HL-60/S4 (cell line): ENCODE measurements at regions not wholly inside any gene's neighbourhood (a gene's known extent, or its start where the extent isn't known, plus 50 kb on each side); places are given as distances from the start of the nearest gene placed in this dataset.
"Not testable (repeated sequence)": the region's sequence is repeated elsewhere in the genome, so short reads cannot be mapped to it uniquely, and the experiment has no call there.

Experiments used
- in situ Hi-C: fragments of 300-500 bp; cut with MboI; formaldehyde crosslinking; loops from 2 replicates; pipeline ENCODE4 v1.14.3; 2022; ENCODE audit warnings: low sequenced_read_pairs

DNA sequence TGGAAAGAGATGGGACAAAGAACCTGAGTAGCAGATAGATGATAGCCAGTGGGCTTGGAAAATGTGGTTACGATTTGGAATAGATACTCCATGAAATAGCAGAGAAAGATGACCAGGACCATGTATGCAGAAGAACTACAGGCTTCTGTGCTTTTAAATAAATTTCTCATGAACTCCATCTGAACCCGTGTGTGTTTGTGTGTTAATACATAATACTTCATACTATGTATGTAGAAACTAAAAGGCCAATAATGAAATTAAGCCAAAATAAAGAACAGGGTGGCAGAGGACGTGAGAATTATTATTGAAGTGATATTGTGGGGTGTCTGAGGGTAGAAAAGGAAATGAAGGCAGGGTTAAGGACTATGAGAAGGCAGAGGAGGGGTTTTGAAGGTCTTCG, 385.1 kb upstream of the RPS23 start:
- in situ Hi-C loops, result no loop called here

DNA sequence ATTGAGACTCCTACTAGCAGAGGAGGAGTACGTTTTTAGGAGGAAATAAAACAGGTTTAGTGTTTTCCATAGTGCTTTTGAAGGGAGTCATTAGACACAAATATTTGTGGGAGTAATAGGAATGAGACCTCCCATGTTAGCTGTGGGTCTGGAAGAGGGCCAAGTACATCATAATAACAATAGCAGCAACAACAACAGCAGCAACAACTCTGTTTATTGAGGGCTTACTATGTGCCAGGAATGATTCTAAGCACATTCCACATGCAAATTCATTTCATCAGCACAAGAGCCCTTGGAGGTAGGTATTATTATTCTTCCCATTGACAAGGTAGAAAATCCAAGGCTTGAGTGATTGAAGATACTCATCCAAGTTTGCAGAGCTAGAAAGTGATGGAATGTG, 384.2 kb upstream of the RPS23 start:
- in situ Hi-C loops, result no loop called here

DNA sequence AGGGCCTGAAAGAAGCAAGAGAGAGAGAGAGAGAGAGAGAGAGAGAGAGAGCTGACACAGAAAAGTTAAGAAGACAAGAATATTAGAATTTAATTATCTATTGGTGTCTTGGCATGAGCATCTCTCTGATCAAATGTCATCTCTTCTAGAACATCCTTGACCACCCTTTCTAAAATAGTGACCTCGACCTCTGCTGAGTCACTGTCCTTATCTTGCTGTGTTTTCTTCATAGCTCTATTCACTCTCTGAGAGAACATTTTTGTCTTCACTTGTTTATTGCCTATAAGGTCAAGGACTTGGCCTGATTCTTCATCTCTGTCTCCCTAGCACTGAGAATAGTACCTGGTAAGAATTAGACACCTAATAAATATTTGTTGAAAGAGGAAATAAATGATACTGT, 383.8 kb upstream of the RPS23 start:
- in situ Hi-C loops, result no loop called here

DNA sequence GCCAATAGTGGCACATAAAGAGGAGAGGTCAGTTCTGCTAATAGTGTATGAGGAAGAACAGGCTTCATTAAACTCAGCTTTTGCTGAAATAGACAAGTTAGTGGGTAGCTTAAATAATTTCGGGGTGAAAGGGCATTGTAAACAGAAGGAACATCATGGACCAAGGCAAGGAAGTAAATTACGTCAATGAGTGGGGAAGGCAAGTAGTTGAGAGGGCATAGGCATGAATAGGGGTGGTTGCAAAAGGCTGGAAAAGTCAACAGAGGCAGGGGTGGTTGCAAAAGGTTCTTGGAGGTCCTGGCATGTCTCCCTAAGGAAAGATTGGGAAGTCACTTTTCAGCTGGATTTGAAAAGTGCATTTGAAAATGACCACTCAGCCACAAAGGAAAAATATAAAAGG, 383.3 kb upstream of the RPS23 start:
- in situ Hi-C loops, result no loop called here

DNA sequence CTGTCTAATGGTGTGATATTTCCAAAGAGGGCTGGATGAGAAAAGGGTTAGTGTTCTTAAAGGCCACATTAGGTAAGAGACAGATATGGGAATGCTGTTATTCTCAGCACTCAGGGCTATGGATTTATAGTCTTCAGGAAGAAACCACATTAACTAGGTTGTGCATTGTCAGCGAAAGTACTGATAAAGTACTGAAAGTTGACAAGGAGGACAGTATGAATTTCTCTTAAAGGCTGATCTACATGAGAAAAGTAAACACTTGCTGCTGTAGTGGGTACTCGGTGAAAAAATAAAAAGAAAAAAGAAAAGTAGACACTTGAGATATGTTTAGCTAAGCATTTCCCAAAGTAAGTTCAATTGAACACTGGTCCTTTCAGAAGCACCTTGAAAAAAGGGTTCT, 381.0 kb upstream of the RPS23 start:
- in situ Hi-C loops, result no loop called here

DNA sequence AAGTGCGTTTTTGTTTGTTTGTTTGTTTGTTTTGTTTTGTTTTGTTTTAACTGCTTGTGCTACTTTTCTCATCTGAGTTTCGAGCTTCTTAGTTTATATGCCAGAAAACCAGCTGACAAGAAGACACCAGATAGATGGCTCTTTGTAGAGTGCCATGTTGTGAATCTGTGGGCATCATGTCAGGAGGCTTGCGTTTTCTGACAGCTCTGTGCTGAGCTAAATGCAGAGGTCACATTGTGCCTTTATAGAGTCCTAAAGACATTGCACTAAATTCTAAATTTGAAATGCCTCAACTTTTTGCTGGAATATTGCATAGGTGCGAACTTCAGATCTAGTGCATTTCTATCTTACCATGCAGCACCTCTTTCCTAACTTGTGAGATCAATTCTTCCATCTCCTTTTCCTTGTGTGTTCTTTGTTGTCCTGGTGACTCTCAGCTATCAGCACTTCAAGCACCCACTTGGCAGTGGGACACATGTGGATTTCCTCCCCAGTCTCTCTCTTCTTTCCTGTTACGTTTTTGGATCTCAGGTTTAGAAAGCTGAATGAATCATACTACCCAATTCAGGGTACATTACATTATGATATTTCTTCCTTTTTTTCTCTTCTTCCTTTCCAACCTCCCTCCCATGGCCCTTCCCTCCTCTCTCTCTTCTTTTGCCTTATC, 379.0 kb upstream of the RPS23 start:
- in situ Hi-C loops, result no loop called here

DNA sequence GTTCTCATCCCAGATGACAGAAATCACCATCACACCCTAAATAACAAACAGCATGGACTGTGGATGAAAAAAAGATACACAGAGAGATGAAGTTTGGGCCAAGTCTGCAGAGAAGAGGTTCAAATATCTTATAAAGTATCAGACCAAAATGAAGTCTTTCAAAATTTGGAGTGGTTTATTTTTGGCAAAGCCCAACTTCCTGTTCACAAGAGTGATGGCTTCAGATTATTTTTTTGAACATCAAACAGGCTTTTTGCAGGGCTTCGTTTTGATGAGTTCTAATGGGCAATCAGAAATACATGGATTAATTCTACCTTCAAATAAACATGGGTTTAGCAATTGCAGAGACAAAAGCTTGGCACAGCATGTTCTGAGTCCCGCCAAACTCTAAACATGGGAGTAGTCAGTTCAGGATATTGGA, 378.2 kb upstream of the RPS23 start:
- in situ Hi-C loops, result no loop called here

DNA sequence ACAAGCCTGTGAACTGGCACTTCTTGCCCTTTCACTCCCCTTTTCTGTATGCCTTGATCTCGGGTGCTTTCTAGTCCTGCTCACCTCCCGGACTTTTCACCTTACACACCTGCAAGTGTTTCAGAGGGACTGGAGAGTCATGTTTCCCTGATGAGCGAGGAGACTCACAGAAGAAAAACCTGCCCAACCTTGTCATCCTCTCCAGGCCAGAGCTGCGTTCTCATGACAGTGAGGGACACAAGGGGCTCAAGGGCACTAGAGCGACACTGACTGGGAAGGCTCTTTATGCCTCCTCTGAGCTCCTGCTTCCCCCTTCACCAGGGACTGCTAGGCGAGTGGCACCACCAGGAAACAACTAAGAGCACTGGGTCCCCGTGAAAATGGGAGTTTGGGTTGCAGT, 376.9 kb upstream of the RPS23 start:
- in situ Hi-C loops, result no loop called here

DNA sequence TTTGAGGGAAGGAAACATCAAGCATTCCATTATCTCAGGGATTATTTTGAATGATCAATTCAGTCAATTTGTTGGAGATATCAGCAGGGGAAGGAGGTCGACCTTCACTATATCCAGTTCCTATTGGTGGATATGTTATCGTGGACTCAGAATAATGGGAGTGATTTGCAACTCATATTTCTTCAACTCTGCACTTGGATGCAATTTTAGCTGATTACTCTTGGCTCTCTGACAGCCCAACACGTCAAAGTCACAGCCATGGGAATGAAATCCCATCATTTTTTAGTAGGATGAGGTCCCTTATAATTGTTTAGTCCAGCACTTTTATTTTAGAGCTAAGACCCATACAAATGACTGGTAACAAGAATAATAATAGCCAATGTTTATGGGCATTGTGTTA, 371.8 kb upstream of the RPS23 start:
- in situ Hi-C loops, result no loop called here

DNA sequence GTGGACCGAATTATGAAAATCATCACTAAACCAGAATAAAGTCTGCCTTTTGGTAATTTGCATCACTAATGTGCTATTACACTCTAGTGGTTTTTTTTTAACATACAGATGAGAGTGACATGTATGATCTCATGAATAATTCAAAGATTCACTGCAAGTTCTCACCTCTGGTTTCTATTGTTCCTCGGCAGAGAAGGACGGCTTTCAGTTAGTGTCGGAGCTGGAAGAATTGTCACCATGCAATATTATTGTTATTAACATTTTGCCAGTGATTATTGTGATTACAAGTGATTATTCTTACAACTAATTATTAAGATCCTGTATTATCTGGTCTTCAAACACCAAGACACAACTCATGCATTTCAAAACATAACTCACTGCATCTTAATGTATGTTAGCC, 366.6 kb upstream of the RPS23 start:
- in situ Hi-C loops, result no loop called here

DNA sequence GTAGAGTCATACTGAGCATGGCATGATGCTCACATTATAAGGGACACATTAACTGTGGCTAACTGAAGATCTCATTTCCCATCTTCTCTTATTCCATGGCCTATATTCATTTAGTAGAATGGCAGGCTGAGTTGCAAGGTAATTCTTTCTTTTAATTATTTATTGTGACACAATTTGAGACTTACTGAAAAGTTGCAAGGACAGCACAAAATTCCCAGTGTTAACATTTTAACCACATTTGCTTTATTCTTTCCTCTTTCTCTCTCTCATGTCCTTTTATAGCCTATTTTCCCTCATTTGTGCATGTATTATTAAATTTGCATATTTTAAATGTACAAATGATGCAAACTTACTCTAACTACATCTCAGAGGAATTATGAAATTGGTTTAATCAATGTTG, 366.1 kb upstream of the RPS23 start:
- in situ Hi-C loops, result no loop called here

DNA sequence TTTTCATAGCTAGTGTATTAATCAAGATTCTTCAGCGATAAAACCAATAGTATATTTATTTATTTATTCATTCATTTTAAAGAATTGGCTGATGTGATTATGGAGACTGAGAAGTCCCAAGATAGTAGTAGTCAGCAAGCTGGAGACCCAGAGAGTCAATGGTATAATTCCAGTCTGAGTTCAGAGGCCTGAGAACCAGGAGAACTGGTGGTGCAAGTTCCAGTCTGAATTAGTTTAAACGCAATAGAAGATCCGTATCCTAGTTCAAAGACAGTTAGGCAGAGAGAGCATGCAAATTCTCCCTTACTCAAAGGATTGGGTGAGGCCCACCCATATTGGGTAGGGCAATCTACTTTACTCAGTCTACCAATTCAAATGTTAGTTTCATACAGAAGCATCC, 364.2 kb upstream of the RPS23 start:
- in situ Hi-C loops, result no loop called here

DNA sequence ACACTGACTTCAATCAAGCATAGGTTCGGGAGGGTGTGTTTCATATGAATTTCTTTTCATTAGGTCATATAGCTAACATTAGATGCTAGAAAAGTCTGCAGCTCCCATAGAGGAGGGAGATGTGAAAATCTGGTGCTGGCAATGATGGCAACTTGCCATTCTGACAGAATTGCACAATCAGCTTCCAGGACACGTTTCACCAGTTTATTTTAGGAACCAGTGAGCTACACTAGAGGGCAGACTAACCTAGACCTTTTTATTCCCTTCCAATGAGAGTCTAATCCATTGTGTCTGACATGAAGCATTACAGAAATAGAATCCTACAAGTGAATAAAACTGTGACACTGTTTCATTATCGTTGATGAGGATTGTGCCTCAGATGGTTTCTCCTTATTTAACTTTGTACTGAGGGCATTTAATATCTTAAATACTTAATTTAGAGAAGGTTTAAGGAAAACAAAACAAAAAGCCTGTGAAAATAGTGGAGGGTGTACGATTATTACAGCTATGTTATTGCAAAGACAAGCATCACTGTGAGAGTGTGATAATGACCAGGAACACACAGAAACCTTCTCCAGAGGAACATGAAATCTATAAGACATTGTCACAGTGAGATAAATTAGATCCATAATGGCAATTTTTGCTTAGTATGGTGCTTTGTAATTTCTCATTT, 363.3 kb upstream of the RPS23 start:
- in situ Hi-C loops, result no loop called here

DNA sequence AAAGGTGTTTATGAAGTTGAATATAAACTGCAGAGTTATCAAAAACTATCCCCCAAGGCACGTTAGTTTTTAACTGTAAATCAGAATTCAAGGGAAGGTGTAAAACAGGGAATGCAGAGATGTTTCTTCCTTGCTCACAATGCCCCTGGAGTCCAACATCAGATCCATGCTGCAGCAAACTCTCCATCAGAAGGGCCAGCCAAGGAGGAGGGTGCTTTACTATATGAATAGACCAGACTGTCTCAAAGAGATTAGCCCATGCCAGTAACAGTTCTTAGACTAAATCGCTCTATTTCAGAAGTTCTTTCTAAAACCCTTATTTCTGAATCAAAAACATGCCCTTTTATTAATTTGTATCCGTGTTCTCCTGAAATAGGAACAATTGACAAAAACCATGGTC, 362.8 kb upstream of the RPS23 start:
- in situ Hi-C loops, result no loop called here

DNA sequence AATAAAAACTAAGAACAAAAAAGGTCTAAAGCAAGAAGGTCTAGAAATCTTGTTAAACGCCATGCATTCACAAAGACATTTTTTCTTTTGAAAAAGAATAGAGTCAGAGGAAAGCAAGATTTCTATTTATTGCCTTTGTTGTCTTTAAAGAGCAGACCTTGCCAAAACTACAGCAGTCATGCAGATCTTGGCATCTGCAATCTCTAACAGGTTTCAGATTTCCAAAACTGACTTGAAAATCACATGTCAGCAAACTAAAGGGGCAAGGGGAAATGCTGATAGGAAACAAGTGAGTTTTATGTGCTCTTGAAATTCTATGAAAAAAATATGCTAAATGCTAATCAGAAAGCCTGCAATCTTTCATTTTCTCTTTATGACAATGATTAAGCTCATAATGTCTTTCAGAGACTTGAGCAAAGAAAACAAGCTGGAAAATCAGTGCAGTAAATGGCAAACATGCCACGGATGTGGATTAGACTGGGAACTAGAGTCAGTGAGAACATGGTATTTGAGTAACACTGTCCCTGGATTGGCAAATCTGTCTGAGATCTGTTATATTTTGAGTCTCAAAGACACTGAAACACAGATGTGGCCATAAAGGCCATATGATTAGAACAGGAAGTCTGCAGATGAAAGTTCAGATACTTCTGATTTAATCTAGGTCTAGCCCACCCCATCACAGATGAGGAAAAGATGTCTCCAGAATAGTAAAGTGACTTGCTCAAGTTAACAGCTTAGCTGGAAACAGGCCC, 361.4 kb upstream of the RPS23 start:
- in situ Hi-C loops, result no loop called here

DNA sequence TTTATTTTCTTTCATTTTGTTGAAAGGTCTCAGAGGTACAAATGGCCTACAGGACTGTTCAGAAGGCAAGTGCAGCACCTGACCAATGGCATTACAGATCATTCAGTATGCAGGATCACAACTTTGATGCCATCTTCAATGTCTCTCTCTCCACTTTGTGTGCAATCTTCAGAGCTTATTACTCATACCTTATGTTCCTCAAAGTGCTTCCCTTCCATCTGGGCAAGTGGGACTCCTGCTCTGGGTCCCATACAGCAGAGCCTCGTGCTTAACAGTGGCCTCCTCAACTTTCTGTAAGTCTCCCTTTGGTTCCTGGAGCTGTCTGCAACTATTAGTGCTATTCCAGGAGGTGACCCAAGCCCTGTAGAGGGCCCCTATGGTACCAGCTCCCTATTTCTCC, 358.4 kb upstream of the RPS23 start:
- in situ Hi-C loops, result no loop called here

DNA sequence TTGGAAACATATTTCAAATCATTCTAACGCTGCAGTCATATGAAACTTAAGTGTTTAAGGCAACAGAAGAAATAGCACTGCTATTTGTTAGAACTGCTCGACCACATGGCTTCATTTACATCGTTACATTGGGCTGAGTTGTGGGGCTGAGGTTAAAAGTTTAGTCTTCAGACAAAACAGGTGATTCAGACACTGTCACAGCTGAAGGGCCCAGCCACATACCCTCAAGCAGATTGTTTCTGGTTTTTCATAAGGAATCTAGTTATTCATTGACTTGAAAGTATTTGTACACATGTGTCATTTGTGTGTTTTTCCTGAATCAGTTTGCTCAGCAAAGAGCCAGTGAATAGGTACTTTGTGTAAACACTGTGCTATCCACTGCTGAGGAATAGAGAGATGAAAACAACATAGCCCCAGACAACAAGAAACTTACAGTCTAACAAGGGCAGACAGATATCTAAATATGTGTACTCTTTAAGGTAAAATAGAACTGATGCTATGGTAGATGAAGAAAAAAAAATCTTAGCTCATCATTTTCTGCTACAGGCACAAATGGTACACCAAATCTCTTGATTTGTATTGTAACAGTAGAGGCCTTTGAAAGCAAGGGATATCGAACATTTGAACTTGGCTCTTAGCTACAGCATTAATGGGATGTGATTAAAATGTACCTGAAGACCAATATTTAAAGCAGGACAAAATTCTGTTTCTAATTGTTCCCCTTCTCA, 357.6 kb upstream of the RPS23 start:
- in situ Hi-C loops, result no loop called here

DNA sequence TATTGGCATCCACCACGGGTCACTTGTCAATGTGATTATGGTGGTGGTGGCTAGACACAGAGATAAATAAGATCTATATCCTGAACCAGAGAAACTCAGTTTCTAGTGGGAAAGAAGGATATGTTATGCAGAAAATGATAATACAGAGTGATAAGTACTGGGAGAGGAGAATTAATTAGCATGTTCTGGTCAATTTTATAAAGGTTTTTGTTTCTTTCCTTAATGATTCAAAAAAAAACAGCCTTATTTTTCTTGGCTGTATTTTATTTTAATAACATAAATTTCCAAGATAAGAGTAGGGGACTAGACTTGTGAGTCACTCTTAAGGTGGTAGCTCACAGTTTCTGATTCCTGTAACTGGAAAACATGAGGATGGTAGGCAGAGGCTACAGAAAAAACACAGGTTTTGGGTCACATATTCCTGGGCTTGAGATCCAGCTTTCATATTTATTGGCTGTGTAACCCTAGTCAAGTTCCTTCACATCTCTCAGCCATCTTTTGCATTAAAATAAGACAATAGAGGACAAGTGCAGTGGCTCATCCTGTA, 350.3 kb upstream of the RPS23 start:
- in situ Hi-C loops, result no loop called here

DNA sequence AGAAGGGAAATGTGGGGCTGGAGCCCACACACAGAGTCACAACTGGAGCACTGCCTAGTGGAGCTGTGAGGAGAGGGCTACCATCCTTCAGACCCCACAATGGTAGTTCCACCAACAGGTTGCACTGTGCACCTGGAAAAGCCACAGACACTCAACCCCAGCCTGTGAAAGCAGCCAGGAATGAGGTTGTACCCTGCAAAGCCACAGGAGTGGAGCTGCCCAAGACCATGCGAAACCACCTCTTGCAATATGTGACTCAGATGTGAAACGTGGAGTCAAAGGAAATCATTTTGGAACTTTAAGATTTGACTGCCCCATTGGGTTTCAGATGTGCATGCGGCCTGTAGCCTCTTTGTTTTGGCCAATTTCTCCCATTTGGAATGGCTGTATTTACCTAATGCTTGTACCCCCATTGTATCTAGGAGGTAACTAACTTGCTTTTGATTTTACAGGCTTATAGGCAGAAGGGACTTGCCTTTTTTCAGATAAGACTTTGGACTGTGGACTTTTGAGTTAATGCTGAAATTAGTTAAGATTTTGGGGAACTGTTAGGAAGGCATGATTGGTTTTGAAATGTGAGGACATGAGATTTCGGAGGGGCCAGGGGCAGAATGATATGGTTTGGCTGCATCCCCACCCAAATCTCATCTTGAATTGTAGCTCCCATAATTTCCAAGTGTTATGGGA, 348.9 kb upstream of the RPS23 start:
- in situ Hi-C loops, result not testable (repeated sequence)

DNA sequence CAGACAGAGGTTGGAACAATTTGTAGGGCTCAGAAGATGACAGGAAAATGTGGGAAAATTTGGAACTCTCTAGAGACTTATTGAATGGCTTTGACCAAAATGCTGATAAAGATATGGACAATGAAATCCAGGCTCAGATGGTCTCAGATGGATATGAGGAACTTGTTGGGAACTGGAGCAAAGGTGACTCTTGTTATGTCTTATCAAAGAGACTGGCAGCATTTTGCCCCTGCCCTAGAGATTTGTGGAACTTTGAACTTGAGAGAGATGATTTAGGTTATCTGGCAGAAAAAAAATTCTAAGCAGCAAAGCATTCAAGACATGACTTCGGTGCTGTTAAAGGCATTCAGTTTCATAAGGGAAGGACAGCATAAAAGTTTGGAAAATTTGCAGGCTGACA, 347.9 kb upstream of the RPS23 start:
- in situ Hi-C loops, result not testable (repeated sequence)

DNA sequence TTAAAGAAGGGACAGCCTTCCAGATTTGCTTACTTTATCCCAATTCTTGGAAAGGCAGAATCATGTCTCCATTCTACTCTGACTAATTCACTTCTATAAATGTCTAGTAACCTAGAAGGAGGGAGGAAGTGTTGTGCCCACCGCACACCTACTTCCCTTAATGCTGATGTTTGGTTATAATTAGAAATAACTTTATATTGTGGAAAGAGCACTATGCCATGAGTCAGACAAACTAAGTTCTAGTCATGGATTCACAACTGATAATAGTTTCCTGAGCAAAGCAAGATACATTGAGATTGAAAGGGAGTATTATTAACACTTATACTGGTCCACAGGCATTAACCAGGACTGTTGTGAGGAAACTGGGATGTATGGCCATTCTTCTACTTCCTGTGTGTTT, 345.9 kb upstream of the RPS23 start:
- in situ Hi-C loops, result no loop called here
